GM19025 (cell line): ENCODE measurements at regions not wholly inside any gene's neighbourhood (a gene's known extent, or its start where the extent isn't known, plus 50 kb on each side); places are given as distances from the start of the nearest gene placed in this dataset.
"Not testable (repeated sequence)": the region's sequence is repeated elsewhere in the genome, so short reads cannot be mapped to it uniquely, and the experiment has no call there.

Experiments used
- ATAC-seq: cut with Tn5 transposase; IDR thresholded peaks from one replicate; pipeline ENCODE4 v1.9.1; 2021; ENCODE audit warnings: mild to moderate bottlenecking, low read depth, moderate library complexity; ENCODE audit not compliant: unreplicated experiment

DNA sequence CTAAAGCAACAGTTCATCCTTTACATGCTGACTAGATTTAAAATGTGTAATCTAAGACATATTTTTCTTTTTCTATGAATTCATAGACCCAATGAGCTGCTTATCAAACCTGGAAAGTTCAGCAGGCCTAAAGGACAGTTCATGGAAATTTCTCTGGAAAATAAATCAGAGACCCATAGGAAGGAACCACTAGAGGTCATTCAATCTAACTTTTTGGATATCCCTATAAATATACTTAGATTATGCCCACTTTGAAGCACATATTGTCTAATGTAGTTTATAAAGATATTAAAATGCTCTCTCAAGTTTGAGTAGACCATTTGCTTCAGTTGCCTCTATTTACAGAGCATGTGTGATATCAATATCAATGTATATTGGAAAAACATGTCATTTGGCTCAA lies 473.0 kb downstream of the FAT4 start:
- no peak for ATAC-seq

- no peak for ATAC-seq
Observed at GRCh38 chr4:125789023-125789422, 474.3 kb downstream of the FAT4 start.

DNA sequence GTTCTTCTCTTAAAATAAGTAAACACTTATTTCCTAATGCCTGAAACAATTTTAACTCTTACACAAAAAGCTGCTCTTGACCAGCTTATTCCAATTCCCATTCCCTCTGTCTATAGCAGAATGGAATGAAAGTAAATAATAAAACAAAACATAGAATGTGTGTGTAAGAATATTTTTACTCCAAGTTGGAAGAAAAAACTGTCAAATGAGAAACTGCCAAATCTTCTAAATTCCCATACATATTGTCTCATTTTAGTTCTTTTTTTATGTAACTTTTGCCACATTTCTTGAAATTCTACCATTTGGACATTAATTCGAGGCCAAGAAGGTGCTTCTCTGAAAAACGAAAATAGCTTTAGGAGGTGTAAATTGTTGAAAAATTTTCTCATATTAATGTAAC lies 477.1 kb downstream of the FAT4 start:
- no peak for ATAC-seq

GRCh38 chr4:125794989-125795388 lies 480.2 kb downstream of the FAT4 start:
- no peak for ATAC-seq

DNA sequence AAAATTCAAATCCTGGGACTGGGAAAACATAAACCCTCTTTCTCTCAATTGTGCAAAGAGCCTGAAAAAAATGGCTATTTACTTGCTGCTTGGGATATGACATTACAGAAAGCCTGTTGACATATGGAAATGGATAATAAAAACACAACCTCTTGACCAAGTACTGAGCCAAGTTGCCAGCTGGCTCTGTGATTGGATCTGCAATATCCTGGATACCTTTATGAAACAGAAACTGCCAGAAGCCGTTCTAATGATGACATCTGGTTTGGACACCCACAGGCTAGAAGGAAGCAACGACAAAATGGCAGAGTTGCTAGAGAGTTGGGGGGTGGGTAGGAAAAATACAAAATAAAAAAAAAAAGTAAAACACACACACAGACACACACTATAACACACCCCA lies 481.4 kb downstream of the FAT4 start:
- ATAC-seq: no peak

DNA sequence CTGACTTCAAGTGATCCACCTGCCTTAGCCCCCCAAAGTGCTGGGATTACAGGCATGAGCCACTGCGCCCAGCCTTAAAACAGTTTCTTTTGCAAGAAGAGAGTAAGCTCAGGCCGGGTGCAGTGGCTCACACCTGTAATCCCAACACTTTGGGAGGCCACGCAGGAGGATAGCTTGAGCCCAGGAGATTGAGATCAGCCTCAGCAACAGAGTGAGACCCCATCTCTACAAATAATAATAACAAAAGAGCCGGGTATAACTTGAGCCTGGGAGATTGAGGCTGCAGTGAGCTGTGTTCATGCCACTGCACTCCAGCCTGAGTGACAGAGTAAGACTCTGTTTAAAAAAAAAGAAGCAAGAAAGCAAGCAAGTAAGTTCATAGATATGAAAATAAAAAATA lies 482.9 kb downstream of the FAT4 start:
- not testable (repeated sequence) for ATAC-seq

GRCh38 chr4:125801373-125801772 lies 486.6 kb downstream of the FAT4 start:
- ATAC-seq: no peak

- no peak for ATAC-seq
Observed at GRCh38 chr4:125801924-125802323, 487.2 kb downstream of the FAT4 start.

DNA sequence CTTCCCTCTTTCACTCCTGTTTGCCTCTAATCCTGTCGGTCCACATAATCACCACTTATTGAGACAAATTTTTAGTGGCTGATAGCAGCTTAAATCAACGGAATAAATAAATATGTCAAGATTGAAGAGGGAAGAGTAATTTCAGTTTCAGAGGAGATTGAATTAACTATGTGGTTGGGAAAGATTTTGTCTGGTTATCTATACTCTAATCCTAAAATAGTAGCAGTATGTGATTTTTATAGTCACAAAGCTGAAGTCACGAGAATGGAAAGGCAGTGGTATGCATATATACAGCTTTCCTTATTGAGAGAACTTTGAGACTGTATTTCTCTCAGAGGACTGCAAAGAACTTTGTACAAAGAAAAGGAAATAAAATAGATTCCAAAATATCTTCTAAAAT lies 493.3 kb downstream of the FAT4 start:
- no peak for ATAC-seq

DNA sequence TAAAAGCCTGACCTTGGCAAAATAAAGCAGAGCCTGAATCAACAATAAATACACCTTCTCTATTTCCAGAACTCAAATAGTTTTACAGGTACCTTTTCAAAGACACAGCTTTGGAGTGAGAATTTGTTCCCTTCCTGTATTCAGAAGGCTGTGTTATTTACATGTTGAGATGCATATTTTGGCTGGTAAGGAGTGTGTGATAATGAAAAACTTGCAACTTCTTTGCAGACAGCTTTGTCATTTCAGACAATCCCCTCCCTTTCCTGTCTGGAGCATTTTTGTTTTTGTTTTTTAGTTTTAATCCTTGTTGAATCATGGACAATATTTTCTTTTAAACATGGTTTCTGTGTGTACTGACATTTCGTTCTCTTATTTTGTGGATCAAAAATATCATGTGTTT lies 493.8 kb downstream of the FAT4 start:
- ATAC-seq: no peak

DNA sequence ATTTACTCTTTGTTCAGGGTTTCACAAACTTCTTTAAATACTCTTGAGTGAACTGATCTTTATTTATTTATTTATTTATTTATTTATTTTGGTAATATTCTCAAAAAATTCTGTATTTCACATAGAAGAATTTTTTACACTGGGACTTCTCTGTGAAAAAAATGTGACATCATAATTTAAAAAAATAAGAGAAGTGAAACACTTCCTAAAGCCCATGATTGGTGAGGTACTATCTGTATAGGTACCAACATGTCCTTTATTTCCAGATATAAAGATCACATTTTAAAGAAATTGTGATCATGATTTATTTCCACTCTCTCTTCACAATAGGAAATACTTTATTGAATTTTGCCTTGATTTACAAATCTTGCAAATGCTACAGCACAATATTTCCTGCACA lies 497.1 kb downstream of the FAT4 start:
- no peak for ATAC-seq

DNA sequence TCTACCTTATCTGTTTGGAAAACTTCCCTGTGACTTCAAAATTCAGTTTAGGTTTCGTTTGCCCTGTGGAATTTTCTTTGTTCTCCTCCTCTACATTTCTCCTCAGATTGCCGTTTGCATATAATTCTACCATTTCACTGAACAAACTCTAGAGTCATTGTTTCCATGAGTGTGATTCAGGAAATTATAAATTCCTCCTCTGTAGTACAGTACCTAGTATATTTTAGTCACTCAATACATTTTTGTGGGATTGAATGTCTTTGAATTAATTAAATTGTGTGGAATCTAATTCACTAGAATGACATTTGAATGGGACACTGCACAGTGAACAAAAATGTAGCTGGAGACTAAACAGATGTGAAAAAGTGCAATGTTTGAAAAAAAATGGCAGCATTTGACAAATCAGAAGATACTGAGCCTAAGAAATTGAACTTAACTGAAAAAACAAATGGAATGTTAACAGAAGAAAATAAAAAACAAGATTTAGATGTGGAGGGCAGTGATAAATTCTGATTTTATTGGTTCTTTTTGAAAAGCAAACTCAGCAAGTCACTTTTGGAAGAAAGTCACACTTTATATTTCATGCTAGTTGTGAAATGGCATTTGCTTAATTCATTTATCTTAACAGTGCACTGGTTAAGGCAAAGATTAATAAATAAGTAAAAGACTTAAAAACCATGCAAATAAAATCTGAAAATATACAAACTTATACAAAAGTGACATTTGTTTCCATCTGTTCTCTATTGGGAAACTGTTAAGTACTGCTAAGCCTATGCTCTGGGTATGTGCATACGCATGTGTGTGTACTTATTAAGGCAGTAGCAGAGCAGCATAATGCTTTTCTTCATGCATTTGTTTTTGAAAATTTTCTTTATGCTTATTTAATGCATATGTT lies 512.3 kb downstream of the FAT4 start:
- no peak for ATAC-seq

DNA sequence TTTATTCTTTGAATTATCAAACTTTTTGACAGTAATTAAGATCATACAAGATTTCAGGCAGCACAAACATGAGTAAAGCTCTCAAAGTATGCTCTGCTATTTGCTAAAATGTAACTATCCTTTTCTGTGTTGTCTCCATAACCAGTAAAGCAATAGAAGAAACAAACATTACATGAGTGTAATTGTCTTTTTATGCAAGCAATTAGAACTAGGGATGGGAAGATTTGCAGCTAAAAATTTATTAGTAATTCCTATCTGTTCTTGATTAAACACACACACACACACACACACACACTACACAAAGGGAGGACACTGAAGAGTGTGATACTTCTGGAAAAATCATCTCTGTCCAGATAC lies 512.9 kb downstream of the FAT4 start:
- no peak for ATAC-seq

DNA sequence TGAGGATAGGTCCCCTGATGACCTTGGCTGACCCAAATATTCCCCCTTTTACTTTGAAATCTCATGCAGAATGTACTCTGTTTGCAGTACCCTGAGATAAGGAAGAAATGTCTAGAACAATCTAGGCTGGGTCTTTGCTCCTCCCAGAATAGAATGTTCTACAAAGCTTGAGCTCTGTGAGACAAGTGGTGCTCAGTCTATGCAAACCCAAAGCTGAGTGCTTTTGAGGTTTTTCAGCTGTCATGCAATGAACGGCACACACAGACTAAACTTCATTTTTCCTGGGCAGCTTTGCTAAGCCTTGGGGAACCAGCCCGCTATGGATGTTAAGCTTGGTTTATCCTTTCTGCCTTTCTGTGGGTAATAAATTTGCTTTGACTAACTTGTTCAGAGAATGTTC lies 513.6 kb downstream of the FAT4 start:
- ATAC-seq: no peak

- ATAC-seq: no peak
Observed at GRCh38 chr4:125832161-125832560, 517.4 kb downstream of the FAT4 start.

- no peak for ATAC-seq
Observed at GRCh38 chr4:125836597-125837195, 521.9 kb downstream of the FAT4 start.

DNA sequence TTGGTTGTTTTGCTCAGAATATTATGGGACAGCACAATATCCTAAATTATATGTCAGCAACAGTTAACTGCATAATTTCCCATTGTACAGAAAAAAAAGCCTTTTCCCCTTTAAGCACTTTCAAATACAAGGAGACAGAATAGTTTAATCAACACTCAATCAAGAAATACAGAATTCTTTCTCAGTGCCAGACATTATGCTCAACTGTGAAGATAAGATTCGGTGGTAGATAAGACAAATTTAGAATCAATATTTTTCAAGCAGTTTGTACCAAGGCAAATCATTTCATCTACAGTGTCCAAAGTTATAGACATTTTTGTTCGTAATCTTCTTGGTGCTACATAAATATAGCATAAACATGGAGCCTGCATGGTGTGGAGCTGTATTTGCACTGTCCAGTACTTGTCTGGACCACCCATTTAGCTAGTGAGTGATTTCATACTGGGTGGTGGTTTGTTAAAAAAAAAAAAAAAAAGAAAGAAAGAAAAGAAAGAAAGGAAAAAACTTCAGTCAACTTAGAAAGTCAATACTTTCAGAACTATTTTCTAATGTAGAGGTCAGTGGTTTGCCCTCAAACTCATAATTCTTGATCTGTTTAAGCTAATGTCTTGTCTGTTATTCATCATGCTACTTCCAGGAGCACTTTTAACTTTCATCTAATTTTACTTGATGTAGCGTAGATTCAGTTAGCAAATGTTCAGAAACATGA lies 522.9 kb downstream of the FAT4 start:
- ATAC-seq: no peak

GRCh38 chr4:125838202-125838601 lies 523.4 kb downstream of the FAT4 start:
- no peak for ATAC-seq

DNA sequence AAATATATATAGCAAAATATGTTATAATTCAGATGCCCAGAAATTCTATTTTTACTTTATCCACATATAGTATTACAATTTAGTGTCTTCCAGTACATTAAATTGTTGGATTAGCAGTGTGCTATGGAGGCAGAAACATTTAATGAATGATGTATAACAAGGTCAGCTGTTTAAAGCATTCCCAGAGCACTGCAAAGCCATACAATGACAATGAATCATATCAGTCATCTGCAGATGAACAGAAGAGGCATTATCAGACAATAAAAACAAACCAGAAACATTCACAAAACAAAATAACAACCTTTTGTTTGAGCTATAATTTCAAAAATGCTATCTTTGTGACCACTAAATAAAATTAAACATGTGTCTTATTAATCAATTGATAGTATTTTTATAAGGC lies 524.2 kb downstream of the FAT4 start:
- ATAC-seq: no peak

GRCh38 chr4:125843947-125844346 lies 529.2 kb downstream of the FAT4 start:
- no peak for ATAC-seq

DNA sequence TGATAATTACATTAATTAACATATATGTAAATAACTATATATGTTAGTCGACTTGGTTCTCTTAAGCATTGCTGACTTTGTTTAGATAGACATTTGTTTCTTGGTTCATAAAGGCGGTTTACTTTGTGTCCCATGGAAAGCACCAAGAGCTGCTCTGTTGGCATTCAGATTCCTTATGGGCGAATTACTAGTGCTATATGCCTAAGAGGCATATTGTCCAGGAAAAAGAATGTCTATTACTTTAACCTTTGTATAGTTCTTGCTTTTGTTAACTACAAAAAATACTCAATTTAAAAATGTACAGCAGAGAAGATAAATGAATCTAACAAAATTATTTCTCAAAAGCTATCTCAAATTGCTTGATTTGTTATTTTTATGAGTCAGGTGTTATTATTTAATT lies 532.8 kb downstream of the FAT4 start:
- no peak for ATAC-seq

- no peak for ATAC-seq
Observed at GRCh38 chr4:125849869-125850268, 535.1 kb downstream of the FAT4 start.
